Fibroblast of villous mesenchyme (primary cell): ENCODE measurements at regions not wholly inside any gene's neighbourhood (a gene's known extent, or its start where the extent isn't known, plus 50 kb on each side); places are given as distances from the start of the nearest gene placed in this dataset.
"Not testable (repeated sequence)": the region's sequence is repeated elsewhere in the genome, so short reads cannot be mapped to it uniquely, and the experiment has no call there.

Experiments used
- DNase-seq: peaks from one replicate; pipeline ENCODE4 v3.0.0-alpha.2; 2010; ENCODE audit warnings: low read depth
- H3K4me3 ChIP-seq: 2 replicates; pipeline ENCODE4 v1.5.1; 2011; ENCODE audit warnings: low read depth, mild to moderate bottlenecking, low read length
- TF ChIP-seq, protein P1 (sequence below): IDR thresholded peaks from 2 replicates; pipeline ENCODE4 v1.5.1; 2012; ENCODE audit warnings: low read depth, mild to moderate bottlenecking, low read length; ENCODE audit not compliant: insufficient read depth

- TF ChIP-seq, protein P1, sequence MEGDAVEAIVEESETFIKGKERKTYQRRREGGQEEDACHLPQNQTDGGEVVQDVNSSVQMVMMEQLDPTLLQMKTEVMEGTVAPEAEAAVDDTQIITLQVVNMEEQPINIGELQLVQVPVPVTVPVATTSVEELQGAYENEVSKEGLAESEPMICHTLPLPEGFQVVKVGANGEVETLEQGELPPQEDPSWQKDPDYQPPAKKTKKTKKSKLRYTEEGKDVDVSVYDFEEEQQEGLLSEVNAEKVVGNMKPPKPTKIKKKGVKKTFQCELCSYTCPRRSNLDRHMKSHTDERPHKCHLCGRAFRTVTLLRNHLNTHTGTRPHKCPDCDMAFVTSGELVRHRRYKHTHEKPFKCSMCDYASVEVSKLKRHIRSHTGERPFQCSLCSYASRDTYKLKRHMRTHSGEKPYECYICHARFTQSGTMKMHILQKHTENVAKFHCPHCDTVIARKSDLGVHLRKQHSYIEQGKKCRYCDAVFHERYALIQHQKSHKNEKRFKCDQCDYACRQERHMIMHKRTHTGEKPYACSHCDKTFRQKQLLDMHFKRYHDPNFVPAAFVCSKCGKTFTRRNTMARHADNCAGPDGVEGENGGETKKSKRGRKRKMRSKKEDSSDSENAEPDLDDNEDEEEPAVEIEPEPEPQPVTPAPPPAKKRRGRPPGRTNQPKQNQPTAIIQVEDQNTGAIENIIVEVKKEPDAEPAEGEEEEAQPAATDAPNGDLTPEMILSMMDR, result no peak
- no peak overlapping the region for H3K4me3 ChIP-seq
- DNase-seq, result no peak
Observed at GRCh38 chr13:91248249-91248648, 99.2 kb upstream of the MIR17HG start.

GRCh38 chr13:91249370-91249769, 98.1 kb upstream of the MIR17HG start:
- H3K4me3 ChIP-seq, result no peak overlapping the region
- TF ChIP-seq, protein P1, result no peak
- DNase-seq, result no peak

DNA sequence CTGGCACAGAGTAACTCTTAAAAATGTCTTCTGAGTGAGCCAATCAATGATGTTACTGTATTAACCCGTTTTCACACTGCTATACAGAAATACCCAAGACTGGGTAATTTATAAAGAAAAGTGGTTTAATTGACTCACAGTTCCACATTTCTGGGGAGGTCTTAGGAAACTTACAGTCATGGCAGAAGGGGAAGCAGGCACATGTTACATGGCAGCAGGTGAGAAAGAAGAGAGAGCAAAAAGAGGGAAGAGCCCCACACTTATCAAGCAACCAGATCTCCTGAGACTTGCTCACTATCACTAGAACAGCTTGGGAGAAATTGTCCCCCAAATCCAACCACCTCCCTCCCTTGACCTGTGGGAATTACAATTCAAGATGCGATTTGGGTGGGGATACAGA, 97.6 kb upstream of the MIR17HG start:
- no peak overlapping the region for H3K4me3 ChIP-seq
- TF ChIP-seq, protein P1, result no peak
- DNase-seq, result no peak

DNA sequence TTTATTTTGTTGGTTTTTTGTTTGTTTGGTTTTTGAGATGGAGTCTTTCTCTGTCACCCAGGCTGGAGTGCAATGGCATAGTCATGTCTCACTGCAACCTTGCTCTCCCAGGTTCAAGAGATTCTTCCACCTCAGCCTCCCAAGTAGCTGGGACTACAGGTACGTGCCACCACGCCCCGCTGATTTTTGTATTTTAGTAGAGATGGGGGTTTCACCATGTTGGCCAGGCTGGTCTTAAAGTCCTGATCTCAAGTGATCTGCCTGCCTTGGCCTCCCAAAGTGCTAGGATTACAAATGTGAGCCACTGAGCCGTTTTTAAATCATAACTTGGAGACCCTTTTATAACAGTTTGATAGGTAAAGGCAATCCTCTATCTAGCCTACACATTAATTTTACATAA, 95.9 kb upstream of the MIR17HG start:
- H3K4me3 ChIP-seq, DNase-seq: not testable (repeated sequence)

DNA sequence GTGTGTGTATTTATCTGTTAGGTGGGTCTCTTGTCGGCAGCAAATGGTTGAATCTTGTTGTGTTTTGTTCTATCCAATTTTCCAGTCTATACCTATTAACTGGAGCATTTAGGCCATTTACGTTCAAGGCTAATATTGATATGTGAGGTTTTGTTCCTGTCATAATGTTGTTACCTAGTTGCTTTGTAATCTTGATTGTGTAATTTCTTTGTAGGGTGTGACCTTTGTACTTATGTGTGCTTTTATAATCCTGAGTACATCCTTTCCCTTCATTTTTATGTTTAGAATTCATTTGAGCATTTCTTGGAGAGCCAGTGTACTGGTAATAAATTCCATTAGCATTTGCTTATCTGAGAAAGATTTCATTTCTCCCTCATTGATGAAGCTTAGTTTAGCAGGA, 83.0 kb upstream of the MIR17HG start:
- no peak overlapping the region for H3K4me3 ChIP-seq
- TF ChIP-seq, protein P1, result no peak
- no peak for DNase-seq

GRCh38 chr13:91269237-91269636, 78.2 kb upstream of the MIR17HG start:
- TF ChIP-seq, protein P1, result no peak
- DNase-seq, result no peak
- no peak overlapping the region for H3K4me3 ChIP-seq

GRCh38 chr13:91270031-91270430, 77.5 kb upstream of the MIR17HG start:
- TF ChIP-seq, protein P1, result no peak
- DNase-seq, result no peak

More at GRCh38 chr13:91270031-91270430, 77.5 kb upstream of the MIR17HG start:
- no peak overlapping the region for H3K4me3 ChIP-seq
